Ammon's horn (tissue), 1 donor: ENCODE measurements at regions not wholly inside any gene's neighbourhood (a gene's known extent, or its start where the extent isn't known, plus 50 kb on each side); places are given as distances from the start of the nearest gene placed in this dataset.
A peak's percentile ranks its signal among the peaks of the same experiment; 100 is the strongest.
"Not testable (repeated sequence)": the region's sequence is repeated elsewhere in the genome, so short reads cannot be mapped to it uniquely, and the experiment has no call there.

Experiments used
- DNase-seq: peaks from one replicate; pipeline ENCODE4 v3.0.0-alpha.2; 2016; ENCODE audit warnings: low spot score

- no peak for DNase-seq
Observed at GRCh38 chr13:100811928-100812327, 137.3 kb upstream of the TMTC4 start.

GRCh38 chr13:100811024-100811865 is 136.7 kb upstream of the TMTC4 start:
- DNase-seq = no peak

- no peak for DNase-seq
Observed at GRCh38 chr13:100810481-100810880, 135.9 kb upstream of the TMTC4 start.

- no peak for DNase-seq
Observed at GRCh38 chr13:100809856-100810255, 135.3 kb upstream of the TMTC4 start.

- DNase-seq = no peak
Observed at GRCh38 chr13:100809129-100809390, 134.5 kb upstream of the TMTC4 start.

GRCh38 chr13:100808330-100809128 is 133.9 kb upstream of the TMTC4 start:
- peak; percentile 48 for DNase-seq

GRCh38 chr13:100803091-100803490 is 128.5 kb upstream of the TMTC4 start:
- DNase-seq = no peak

- DNase-seq = no peak
Observed at GRCh38 chr13:100800283-100800875, 125.8 kb upstream of the TMTC4 start.

GRCh38 chr13:100798739-100799361 is 124.3 kb upstream of the TMTC4 start:
- no peak for DNase-seq

- DNase-seq = no peak
Observed at GRCh38 chr13:100797921-100798320, 123.3 kb upstream of the TMTC4 start.

GRCh38 chr13:100796463-100796862 is 121.9 kb upstream of the TMTC4 start:
- DNase-seq = no peak

GRCh38 chr13:100794575-100794974 is 120.0 kb upstream of the TMTC4 start:
- no peak for DNase-seq

GRCh38 chr13:100790405-100790804 is 115.8 kb upstream of the TMTC4 start:
- no peak for DNase-seq

- DNase-seq = peak; percentile 13
Observed at GRCh38 chr13:100789968-100790367, 115.4 kb upstream of the TMTC4 start.

- DNase-seq = peak; percentile 93
Observed at GRCh38 chr13:100789481-100789880, 114.9 kb upstream of the TMTC4 start.

GRCh38 chr13:100789025-100789424 is 114.4 kb upstream of the TMTC4 start:
- DNase-seq = no peak

- no peak for DNase-seq
Observed at GRCh38 chr13:100788540-100788939, 113.9 kb upstream of the TMTC4 start.

GRCh38 chr13:100787899-100788298 is 113.3 kb upstream of the TMTC4 start:
- DNase-seq = no peak

- not testable (repeated sequence) for DNase-seq
Observed at GRCh38 chr13:100776686-100777085, 102.1 kb upstream of the TMTC4 start.

- DNase-seq = no peak
Observed at GRCh38 chr13:100773923-100774663, 99.5 kb upstream of the TMTC4 start.

GRCh38 chr13:100773429-100773828 is 98.8 kb upstream of the TMTC4 start:
- DNase-seq = no peak

GRCh38 chr13:100767192-100767591 is 92.6 kb upstream of the TMTC4 start:
- DNase-seq = no peak
